Tibial nerve (tissue), 4 donors: ENCODE measurements at regions not wholly inside any gene's neighbourhood (a gene's known extent, or its start where the extent isn't known, plus 50 kb on each side); places are given as distances from the start of the nearest gene placed in this dataset.

ENCODE experiments used
- DNase-seq, 2 donors: peaks; one replicate each; pipeline ENCODE4 v3.0.0-alpha.2; 2019; ENCODE audit warnings: low spot score in 2 of 2
- H3K27ac ChIP-seq, 4 donors: fragments of 200-600 bp; sonication (generic) in 3 of 4; one replicate each; pipeline ENCODE4 v1.5.1; 2017 to 2019; ENCODE audit warnings: mild to moderate bottlenecking in 1 of 4
- H3K27me3 ChIP-seq, 2 donors: fragments of 200-600 bp; sonication (generic) in 1 of 2; one replicate each; pipeline versions ENCODE4 v1.5.1 to v1.6.0; 2017 to 2019
- H3K36me3 ChIP-seq, 3 donors: fragments of 200-600 bp; sonication (generic); one replicate each; pipeline ENCODE4 v1.5.1; 2018 to 2019
- H3K4me1 ChIP-seq, 4 donors: fragments of 200-600 bp; sonication (generic) in 3 of 4; one replicate each; pipeline ENCODE4 v1.5.1; 2017 to 2019
- H3K4me3 ChIP-seq, 4 donors: fragments of 200-600 bp; sonication (generic) in 3 of 4; one replicate each; pipeline ENCODE4 v1.5.1; 2017 to 2019; ENCODE audit warnings: mild to moderate bottlenecking in 1 of 4, moderate library complexity in 1 of 4
- H3K9me3 ChIP-seq, 4 donors: fragments of 200-600 bp; sonication (generic) in 3 of 4; one replicate each; pipeline ENCODE4 v1.5.1; 2017 to 2019
- CTCF ChIP-seq, 5 experiments: fragments of 200-600 bp in 3 of 5; fragments of 450-650 bp in 2 of 5; sonication (generic) in 3 of 5; IDR thresholded peaks; one replicate each; pipeline ENCODE4 v1.5.1; 2016 to 2019; ENCODE audit warnings: antibody characterized with exemption in 5 of 5, mild to moderate bottlenecking in 3 of 5, moderate library complexity in 2 of 5
- EP300 ChIP-seq, 2 donors: sonication (generic); formaldehyde crosslinking; IDR thresholded peaks; one replicate each; pipeline ENCODE4 v1.6.1; 2017; ENCODE audit warnings: antibody characterized with exemption in 2 of 2, mild to moderate bottlenecking in 1 of 2
- POLR2A ChIP-seq, 2 donors: fragments of 450-650 bp; IDR thresholded peaks; one replicate each; pipeline ENCODE4 v1.6.1; 2017; ENCODE audit warnings: antibody characterized with exemption in 2 of 2, mild to moderate bottlenecking in 2 of 2, moderate library complexity in 2 of 2
- WGBS, 2 donors: methylation state at CpG; one replicate each; pipeline ENCODE4 v1.1.5; 2018; 5-methylcytosine and 5-hydroxymethylcytosine counted together

- Histone ChIP-seq H3K36me3 (no peaks in the 10 kb centered on the region), H3K27me3 (no peaks in the 10 kb centered on the region), H3K9me3 (no peaks in the 10 kb centered on the region), H3K4me1 (peaks cover 0 to 8% (median 0%) of the 10 kb centered on the region in 4 donors), H3K27ac (no peak overlapping the region), H3K4me3 (peak overlapping the region; percentile 7 to 34 (median 17))
- no peak for DNase-seq
- 31 to 51% methylated on average over 16 of the region's 16 CpGs for WGBS, 2 donors
- TF ChIP-seq CTCF (IDR thresholded peaks at IDR 0.05) (no peak), EP300 (IDR thresholded peaks at IDR 0.05) (no peak), POLR2A (IDR thresholded peaks at IDR 0.05) (no peak)
Measured at GRCh38 chr18:78293540-78293939, 686.1 kb upstream of the SALL3 start.

- H3K36me3 ChIP-seq: no peaks in the 10 kb centered on the region
- no peaks in the 10 kb centered on the region for H3K27me3 ChIP-seq
- peaks cover 0 to 8% (median 0%) of the 10 kb centered on the region in 4 donors for H3K4me1 ChIP-seq
- peak overlapping the region in 3 of 4 donors; percentile 7 to 34 (median 25) for H3K4me3 ChIP-seq
- H3K27ac ChIP-seq: no peak overlapping the region
- no peak for TF ChIP-seq POLR2A (IDR thresholded peaks at IDR 0.05)
- no peak for TF ChIP-seq CTCF (IDR thresholded peaks at IDR 0.05)
- no peaks in the 10 kb centered on the region for H3K9me3 ChIP-seq
- DNase-seq: no peak
- 32 to 37% methylated on average over 15 of the region's 15 CpGs for WGBS, 2 donors
Measured at GRCh38 chr18:78293940-78294541, 685.6 kb upstream of the SALL3 start.

GRCh38 chr18:78295262-78295661, 684.4 kb upstream of the SALL3 start:
- no peak overlapping the region for H3K4me3 ChIP-seq
- DNase-seq: no peak
- no peaks in the 10 kb centered on the region for H3K9me3 ChIP-seq
- H3K27me3 ChIP-seq: no peaks in the 10 kb centered on the region
- peaks cover 0 to 8% (median 0%) of the 10 kb centered on the region in 4 donors for H3K4me1 ChIP-seq
- TF ChIP-seq POLR2A (IDR thresholded peaks at IDR 0.05) (no peak), CTCF (IDR thresholded peaks at IDR 0.05) (no peak), EP300 (IDR thresholded peaks at IDR 0.05) (no peak)
- no peaks in the 10 kb centered on the region for H3K36me3 ChIP-seq
- WGBS, 2 donors: 78 to 86% methylated on average over 8 of the region's 8 CpGs
- no peak overlapping the region for H3K27ac ChIP-seq

GRCh38 chr18:78296166-78296565, 683.5 kb upstream of the SALL3 start:
- H3K4me1 ChIP-seq: peaks cover 0 to 8% (median 0%) of the 10 kb centered on the region in 4 donors
- DNase-seq: no peak
- no peak overlapping the region for H3K27ac ChIP-seq
- no peaks in the 10 kb centered on the region for H3K27me3 ChIP-seq
- TF ChIP-seq CTCF (IDR thresholded peaks at IDR 0.05) (no peak), EP300 (IDR thresholded peaks at IDR 0.05) (no peak), POLR2A (IDR thresholded peaks at IDR 0.05) (no peak)
- WGBS, 2 donors: 68 to 79% methylated on average over 13 of the region's 13 CpGs
- no peaks in the 10 kb centered on the region for H3K9me3 ChIP-seq
- no peaks in the 10 kb centered on the region for H3K36me3 ChIP-seq
- no peak overlapping the region for H3K4me3 ChIP-seq

GRCh38 chr18:78297048-78297447, 682.6 kb upstream of the SALL3 start:
- H3K27ac ChIP-seq: no peak overlapping the region
- no peak for DNase-seq
- no peaks in the 10 kb centered on the region for H3K9me3 ChIP-seq
- H3K4me1 ChIP-seq: peaks cover 0 to 8% (median 0%) of the 10 kb centered on the region in 4 donors
- TF ChIP-seq EP300 (IDR thresholded peaks at IDR 0.05) (no peak), CTCF (IDR thresholded peaks at IDR 0.05) (no peak), POLR2A (IDR thresholded peaks at IDR 0.05) (no peak)
- no peaks in the 10 kb centered on the region for H3K36me3 ChIP-seq
- no peak overlapping the region for H3K4me3 ChIP-seq
- 75 to 87% methylated on average over 9 to 10 of the region's 10 CpGs for whole genome bisulfite sequencing, 2 donors
- no peaks in the 10 kb centered on the region for H3K27me3 ChIP-seq
